Psoas muscle (tissue), 7 donors: ENCODE measurements at regions not wholly inside any gene's neighbourhood (a gene's known extent, or its start where the extent isn't known, plus 50 kb on each side); places are given as distances from the start of the nearest gene placed in this dataset.

Experiments
- ATAC-seq, 4 donors: fragments of 200-7000 bp; cut with Tn5 transposase; one replicate each; pipeline ENCODE4 v1.9.1; 2020; ENCODE audit warnings: moderate library complexity in 3 of 4, mild to moderate bottlenecking in 2 of 4
- DNase-seq, 2 donors: peaks; one replicate each; pipeline ENCODE4 v3.0.0-alpha.2; 2020
- H3K27ac ChIP-seq: fragments of 200-600 bp; one replicate; pipeline ENCODE4 v1.8.0; 2022
- H3K27me3 ChIP-seq, 3 donors: fragments of 200-600 bp in 1 of 3; one replicate each; pipeline versions ENCODE4 v1.6.1 to v1.8.0; 2013 to 2022; ENCODE audit warnings: low read length in 2 of 3, mild to moderate bottlenecking in 2 of 3, moderate library complexity in 1 of 3; ENCODE audit not compliant: insufficient read depth in 3 of 3
- H3K36me3 ChIP-seq, 2 donors: fragments of 200-600 bp in 1 of 2; one replicate each; pipeline versions ENCODE4 v1.6.1 to v1.8.0; 2013 to 2022; ENCODE audit warnings: low read depth in 1 of 2, mild to moderate bottlenecking in 1 of 2, moderate library complexity in 1 of 2; ENCODE audit not compliant: insufficient read depth in 1 of 2
- H3K4me1 ChIP-seq: fragments of 200-600 bp; one replicate; pipeline ENCODE4 v1.8.0; 2022
- H3K4me3 ChIP-seq: fragments of 200-600 bp; one replicate; pipeline ENCODE4 v1.8.0; 2022; ENCODE audit warnings: mild to moderate bottlenecking
- H3K9me3 ChIP-seq: fragments of 200-600 bp; one replicate; pipeline ENCODE4 v1.8.0; 2022
- WGBS, 3 donors: extraction: QIAGEN DNeasy Blood & Tissue Kit; methylation state at CpG; one replicate each; pipeline versions ENCODE4 v1.1.6 to v1.1.7; 2013; 5-methylcytosine and 5-hydroxymethylcytosine counted together
- intact Hi-C, 2 donors: fragments of 100-400 bp; cut with DNase I; formaldehyde crosslinking; loops; one replicate each; pipeline versions ENCODE4 v1.11.0 to v1.14.2; 2022
- TF ChIP-seq, protein P1 (sequence below): fragments of 200-600 bp; IDR thresholded peaks from one replicate; pipeline ENCODE4 v1.8.0; 2022; ENCODE audit warnings: antibody characterized with exemption
- donor health status: healthy with polysubstance abuse.
- donor health status: DM: no; HTN: no; CAD: no; lungs with moderate emphysema.
- donor health status: Bipolar disorder and iron deficiency.
- donor health status: healthy.
- donor health status: DM: yes; HTN: yes; CAD: no.
- donor health status: DM: no; HTN: no; CAD: no.
- donor health status: DM: yes; HTN: yes; CAD: no.

DNA sequence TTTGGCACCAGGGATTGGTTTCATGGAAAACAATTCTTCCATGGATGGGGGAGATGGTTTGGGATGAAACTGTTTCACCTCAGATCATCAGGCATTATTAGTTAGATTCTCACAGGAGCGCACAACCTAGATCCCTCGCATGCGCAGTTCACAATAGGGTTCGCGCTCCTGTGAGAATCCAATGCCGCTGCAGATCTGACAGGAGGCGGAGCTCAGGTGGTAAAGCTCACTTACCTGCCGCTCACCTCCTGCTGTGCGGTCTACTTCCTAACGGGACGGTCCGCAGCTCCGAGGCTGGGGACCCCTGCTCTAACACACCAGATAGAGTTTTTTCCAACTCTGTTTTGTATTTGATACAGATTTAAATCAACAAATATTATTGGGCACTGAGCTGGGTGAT lies 286.5 kb downstream of the MTX2 start:
- no peak for ATAC-seq
- TF ChIP-seq, protein P1, sequence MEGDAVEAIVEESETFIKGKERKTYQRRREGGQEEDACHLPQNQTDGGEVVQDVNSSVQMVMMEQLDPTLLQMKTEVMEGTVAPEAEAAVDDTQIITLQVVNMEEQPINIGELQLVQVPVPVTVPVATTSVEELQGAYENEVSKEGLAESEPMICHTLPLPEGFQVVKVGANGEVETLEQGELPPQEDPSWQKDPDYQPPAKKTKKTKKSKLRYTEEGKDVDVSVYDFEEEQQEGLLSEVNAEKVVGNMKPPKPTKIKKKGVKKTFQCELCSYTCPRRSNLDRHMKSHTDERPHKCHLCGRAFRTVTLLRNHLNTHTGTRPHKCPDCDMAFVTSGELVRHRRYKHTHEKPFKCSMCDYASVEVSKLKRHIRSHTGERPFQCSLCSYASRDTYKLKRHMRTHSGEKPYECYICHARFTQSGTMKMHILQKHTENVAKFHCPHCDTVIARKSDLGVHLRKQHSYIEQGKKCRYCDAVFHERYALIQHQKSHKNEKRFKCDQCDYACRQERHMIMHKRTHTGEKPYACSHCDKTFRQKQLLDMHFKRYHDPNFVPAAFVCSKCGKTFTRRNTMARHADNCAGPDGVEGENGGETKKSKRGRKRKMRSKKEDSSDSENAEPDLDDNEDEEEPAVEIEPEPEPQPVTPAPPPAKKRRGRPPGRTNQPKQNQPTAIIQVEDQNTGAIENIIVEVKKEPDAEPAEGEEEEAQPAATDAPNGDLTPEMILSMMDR, result no peak

DNA sequence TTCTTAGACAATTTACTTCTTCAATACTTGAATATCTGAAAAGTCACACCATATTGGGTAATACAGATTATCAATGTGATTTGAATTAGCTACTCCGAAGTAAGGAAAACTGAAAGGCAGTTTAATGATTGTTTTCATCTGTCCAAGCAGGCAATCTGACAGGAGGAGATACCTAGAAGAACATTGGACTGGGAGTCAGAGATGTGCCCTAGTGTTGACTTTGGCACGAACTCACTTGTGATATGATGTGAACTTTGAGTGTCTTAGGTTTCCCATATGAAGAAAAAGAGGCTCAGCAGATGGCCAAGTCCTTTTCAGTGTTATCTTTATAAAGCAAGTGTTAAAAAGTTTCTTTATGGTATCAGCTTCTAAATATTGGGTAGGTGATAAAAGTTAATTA lies 287.1 kb downstream of the MTX2 start:
- no peaks in the 10 kb centered on the region for H3K27me3 ChIP-seq
- no peaks in the 10 kb centered on the region for H3K36me3 ChIP-seq
- H3K4me1 ChIP-seq, result peaks cover 12% of the 10 kb centered on the region
- no peak for DNase-seq
- TF ChIP-seq, protein P1, result no peak
- intact Hi-C loops, result loop anchor here in 1 of 2 donors (10.0 kb wide), 1 partner anchor 102 kb away; no protein-coding TSS in a partner anchor
- no peaks in the 10 kb centered on the region for H3K9me3 ChIP-seq
- H3K27ac ChIP-seq, result no peak overlapping the region
- ATAC-seq, result no peak
- H3K4me3 ChIP-seq, result no peak overlapping the region
- WGBS, 3 donors, result 48 to 72% (median 67%) methylated on average over 2 of the region's 2 CpGs

More for the DNA sequence above, 286.5 kb downstream of the MTX2 start:
- no peak for DNase-seq
- no peaks in the 10 kb centered on the region for H3K9me3 ChIP-seq
- H3K4me3 ChIP-seq, result no peak overlapping the region
- H3K36me3 ChIP-seq, result no peaks in the 10 kb centered on the region
- H3K4me1 ChIP-seq, result peaks cover 12% of the 10 kb centered on the region
- no peak overlapping the region for H3K27ac ChIP-seq
- intact Hi-C loops, result loop anchor here (2.0 to 10.0 kb wide), 2 partner anchors 101 kb away; no protein-coding TSS in a partner anchor
- WGBS, 3 donors, result 86 to 90% (median 86%) methylated on average over 13 of the region's 13 CpGs
- H3K27me3 ChIP-seq, result no peaks in the 10 kb centered on the region

DNA sequence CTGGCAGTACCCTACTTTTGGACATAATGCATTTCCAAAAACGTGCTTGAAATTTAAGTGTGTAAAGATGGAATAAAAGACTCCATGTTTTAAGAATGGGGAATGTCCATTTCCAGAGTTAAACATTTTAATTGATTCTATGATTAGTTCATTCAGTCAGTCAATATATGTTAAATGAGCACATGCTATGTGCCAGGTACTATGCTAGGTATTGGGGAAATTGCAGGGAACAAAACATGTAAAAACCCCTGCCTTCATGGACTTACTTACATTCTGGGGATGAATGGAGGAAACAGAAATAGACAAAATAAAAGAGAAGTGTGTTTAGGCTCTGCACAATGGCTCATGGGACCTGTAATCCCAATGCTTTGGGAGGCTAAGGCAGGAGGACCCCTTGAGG lies 288.6 kb downstream of the MTX2 start:
- WGBS, 3 donors, result 90 to 96% (median 90%) methylated on average over 1 of the region's 1 CpG
- DNase-seq (no peak), ATAC-seq (no peak)
- H3K27me3 ChIP-seq, result peaks cover 0 to 2% (median 0%) of the 10 kb centered on the region in 3 donors
- no peaks in the 10 kb centered on the region for H3K9me3 ChIP-seq
- H3K36me3 ChIP-seq, result no peaks in the 10 kb centered on the region
- H3K27ac ChIP-seq, result no peak overlapping the region
- TF ChIP-seq, protein P1, result no peak
- no peak overlapping the region for H3K4me3 ChIP-seq
- peaks cover 6% of the 10 kb centered on the region for H3K4me1 ChIP-seq
- intact Hi-C loops, result loop anchor here (1.0 to 10.0 kb wide), 2 partner anchors 103 to 418 kb away; no protein-coding TSS in a partner anchor

DNA sequence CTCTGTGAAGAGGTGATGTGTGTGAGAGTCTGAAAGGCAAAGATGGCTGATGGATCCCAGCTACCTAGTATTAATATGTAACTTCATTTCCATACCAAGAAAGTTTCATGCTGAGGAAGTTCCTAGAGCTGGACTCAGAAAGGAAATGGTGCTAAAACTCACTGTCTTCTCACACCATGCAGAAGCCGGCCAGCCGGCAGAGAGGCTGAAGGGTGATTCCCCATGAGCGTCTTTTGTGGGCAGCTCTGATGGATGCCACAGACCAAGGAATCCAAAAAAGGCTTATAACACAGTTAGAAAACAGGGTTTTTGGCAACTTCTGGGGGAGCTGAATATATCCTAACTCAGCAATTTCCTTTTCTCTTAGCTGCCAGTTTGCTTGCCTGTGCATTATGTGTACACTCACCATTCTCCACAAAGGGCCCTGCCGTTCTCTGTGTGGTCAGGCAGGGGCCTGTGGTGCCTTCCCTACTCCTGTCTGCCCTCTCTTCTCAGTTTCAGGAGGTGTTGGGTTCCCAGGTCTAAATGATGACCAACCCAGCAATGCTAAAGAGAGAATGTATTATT lies 289.4 kb downstream of the MTX2 start:
- 72 to 83% (median 81%) methylated on average over 4 of the region's 4 CpGs for WGBS, 3 donors
- intact Hi-C loops, result loop anchor here in 1 of 2 donors (10.0 kb wide), 1 partner anchor 104 kb away; no protein-coding TSS in a partner anchor
- Histone ChIP-seq H3K27me3 (peaks cover 0 to 5% (median 0%) of the 10 kb centered on the region in 3 donors), H3K36me3 (no peaks in the 10 kb centered on the region), H3K4me1 (no peaks in the 10 kb centered on the region), H3K27ac (no peak overlapping the region), H3K4me3 (no peak overlapping the region), H3K9me3 (no peaks in the 10 kb centered on the region)
- DNase-seq, result no peak
- ATAC-seq, result no peak
- TF ChIP-seq, protein P1, result no peak

DNA sequence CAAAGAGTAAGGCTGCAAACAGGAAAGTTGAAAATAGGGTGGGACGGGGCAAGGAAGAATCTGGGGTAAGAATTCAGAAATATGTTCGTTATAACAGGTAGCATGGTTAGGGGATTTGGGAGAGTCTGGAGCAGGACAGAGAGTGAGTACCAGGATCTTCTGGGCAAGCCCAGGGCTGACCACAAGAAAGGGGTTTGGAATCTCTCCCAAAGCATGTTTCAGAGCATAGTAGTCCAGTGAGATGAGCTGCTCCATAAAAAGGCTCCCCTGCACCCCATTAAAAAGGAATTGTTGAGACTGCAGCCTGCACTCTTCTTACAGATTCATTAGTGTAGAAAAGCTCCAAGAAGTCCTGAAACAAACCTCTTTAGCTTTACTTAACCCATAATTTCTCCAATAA lies 291.1 kb downstream of the MTX2 start:
- 43 to 93% (median 46%) methylated on average over 1 to 2 of the region's 2 CpGs for WGBS, 3 donors
- H3K27ac ChIP-seq, result no peak overlapping the region

More for the DNA sequence above, 291.1 kb downstream of the MTX2 start:
- Histone ChIP-seq H3K4me1 (no peaks in the 10 kb centered on the region), H3K9me3 (no peaks in the 10 kb centered on the region), H3K27me3 (peaks cover 0 to 8% (median 0%) of the 10 kb centered on the region in 3 donors), H3K4me3 (no peak overlapping the region), H3K36me3 (no peaks in the 10 kb centered on the region)
- intact Hi-C loops, result no loop called here
- DNase-seq (no peak), ATAC-seq (no peak)
- TF ChIP-seq, protein P1, result no peak
